MM.1S (cell line): ENCODE measurements at regions not wholly inside any gene's neighbourhood (a gene's known extent, or its start where the extent isn't known, plus 50 kb on each side); places are given as distances from the start of the nearest gene placed in this dataset.
"Not testable (repeated sequence)": the region's sequence is repeated elsewhere in the genome, so short reads cannot be mapped to it uniquely, and the experiment has no call there.

Experiments used
- DNase-seq: peaks from one replicate; pipeline ENCODE4 v3.0.0-alpha.2; 2015
- H2AFZ ChIP-seq: fragments of 300-600 bp; sonication (generic); 2 replicates; pipeline ENCODE4 v1.6.0; 2016; ENCODE audit warnings: antibody characterized with exemption, low read length
- H3F3A ChIP-seq: fragments of 300-600 bp; sonication (generic); 2 replicates; pipeline ENCODE4 v1.6.1; 2016; ENCODE audit warnings: mild to moderate bottlenecking, antibody characterized with exemption, low read length, moderate library complexity, mixed read lengths; ENCODE audit not compliant: insufficient read depth
- H3K27ac ChIP-seq: fragments of 300-600 bp; sonication (generic); 2 replicates; pipeline ENCODE4 v1.5.1; 2016; ENCODE audit warnings: mild to moderate bottlenecking, low read length
- H3K27me3 ChIP-seq: fragments of 300-600 bp; sonication (generic); replicated peaks from 2 replicates; pipeline ENCODE4 v1.6.0; 2016; ENCODE audit warnings: low read length; ENCODE audit not compliant: insufficient read depth
- H3K36me3 ChIP-seq: fragments of 300-600 bp; sonication (generic); replicated peaks from 2 replicates; pipeline ENCODE4 v1.6.1; 2016; ENCODE audit warnings: mild to moderate bottlenecking, low read length, mixed read lengths; ENCODE audit not compliant: insufficient read depth
- H3K4me1 ChIP-seq: fragments of 300-600 bp; sonication (generic); 2 replicates; pipeline ENCODE4 v1.6.1; 2016; ENCODE audit warnings: low read length, mixed read lengths
- H3K4me2 ChIP-seq: fragments of 300-600 bp; sonication (generic); 2 replicates; pipeline ENCODE4 v1.6.0; 2016; ENCODE audit warnings: low read depth, low read length
- H3K4me3 ChIP-seq: fragments of 300-600 bp; sonication (generic); 2 replicates; pipeline ENCODE4 v1.5.1; 2016; ENCODE audit warnings: low read length, mixed read lengths
- H3K79me2 ChIP-seq: fragments of 300-600 bp; sonication (generic); 2 replicates; pipeline ENCODE4 v1.6.1; 2016; ENCODE audit warnings: mixed run types, low read length, mixed read lengths
- H3K9ac ChIP-seq: fragments of 300-600 bp; sonication (generic); 2 replicates; pipeline ENCODE4 v1.6.1; 2016; ENCODE audit warnings: low read length, mixed read lengths
- H3K9me2 ChIP-seq: fragments of 300-600 bp; sonication (generic); replicated peaks from 2 replicates; pipeline ENCODE4 v1.6.1; 2016; ENCODE audit warnings: mild to moderate bottlenecking, low read length, mixed read lengths; ENCODE audit not compliant: insufficient read depth
- H3K9me3 ChIP-seq: fragments of 300-600 bp; sonication (generic); replicated peaks from 2 replicates; pipeline ENCODE4 v1.6.1; 2016; ENCODE audit warnings: mild to moderate bottlenecking, low read length, mixed read lengths; ENCODE audit not compliant: insufficient read depth
- H4K20me1 ChIP-seq: fragments of 300-600 bp; sonication (generic); 2 replicates; pipeline ENCODE4 v1.6.1; 2016; ENCODE audit warnings: mild to moderate bottlenecking, low read length, moderate library complexity, mixed read lengths; ENCODE audit not compliant: insufficient read depth
- EZH2 ChIP-seq: fragments of 300-600 bp; sonication (generic); optimal IDR thresholded peaks from 2 replicates; pipeline ENCODE3; 2017; ENCODE audit warnings: low read depth, mild to moderate bottlenecking, antibody characterized with exemption, low read length, mixed read lengths
- EZH2phosphoT487 ChIP-seq: fragments of 300-600 bp; sonication (generic); IDR thresholded peaks from 2 replicates; pipeline ENCODE4 v1.6.1; 2018; ENCODE audit warnings: antibody characterized with exemption, low read length
- TF ChIP-seq, protein P1 (sequence below): fragments of 300-600 bp; sonication (generic); IDR thresholded peaks from 2 replicates; pipeline ENCODE4 v1.5.1; 2016; ENCODE audit warnings: antibody characterized with exemption, low read length, mixed read lengths

DNA sequence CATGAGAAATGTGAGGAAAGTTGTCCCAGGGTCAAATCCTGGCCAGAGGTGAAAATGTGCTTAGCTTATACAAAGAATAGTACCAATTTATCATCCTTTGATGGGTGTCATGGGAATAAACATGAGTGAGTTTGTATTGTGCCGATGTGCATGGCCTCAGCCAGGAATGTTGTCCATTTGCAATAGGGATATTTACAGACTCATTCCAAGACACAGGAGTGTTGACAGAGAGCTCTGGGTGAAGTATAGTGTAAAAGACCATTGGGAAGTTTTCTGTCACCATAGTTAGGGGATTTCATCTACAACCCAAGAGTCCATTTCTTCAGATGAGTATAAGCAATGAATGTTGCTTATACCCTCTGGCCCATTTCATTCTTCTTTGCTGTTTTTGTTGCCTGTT is 160.1 kb downstream of the DMAC1 start:
- no peaks in the 10 kb centered on the region for H3F3A ChIP-seq
- H3K79me2 ChIP-seq: no peaks in the 10 kb centered on the region
- TF ChIP-seq, protein P1, sequence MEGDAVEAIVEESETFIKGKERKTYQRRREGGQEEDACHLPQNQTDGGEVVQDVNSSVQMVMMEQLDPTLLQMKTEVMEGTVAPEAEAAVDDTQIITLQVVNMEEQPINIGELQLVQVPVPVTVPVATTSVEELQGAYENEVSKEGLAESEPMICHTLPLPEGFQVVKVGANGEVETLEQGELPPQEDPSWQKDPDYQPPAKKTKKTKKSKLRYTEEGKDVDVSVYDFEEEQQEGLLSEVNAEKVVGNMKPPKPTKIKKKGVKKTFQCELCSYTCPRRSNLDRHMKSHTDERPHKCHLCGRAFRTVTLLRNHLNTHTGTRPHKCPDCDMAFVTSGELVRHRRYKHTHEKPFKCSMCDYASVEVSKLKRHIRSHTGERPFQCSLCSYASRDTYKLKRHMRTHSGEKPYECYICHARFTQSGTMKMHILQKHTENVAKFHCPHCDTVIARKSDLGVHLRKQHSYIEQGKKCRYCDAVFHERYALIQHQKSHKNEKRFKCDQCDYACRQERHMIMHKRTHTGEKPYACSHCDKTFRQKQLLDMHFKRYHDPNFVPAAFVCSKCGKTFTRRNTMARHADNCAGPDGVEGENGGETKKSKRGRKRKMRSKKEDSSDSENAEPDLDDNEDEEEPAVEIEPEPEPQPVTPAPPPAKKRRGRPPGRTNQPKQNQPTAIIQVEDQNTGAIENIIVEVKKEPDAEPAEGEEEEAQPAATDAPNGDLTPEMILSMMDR: no peak
- no peak for TF ChIP-seq EZH2phosphoT487
- TF ChIP-seq EZH2: no peak
- H3K27ac ChIP-seq: no peak overlapping the region
- no peaks in the 10 kb centered on the region for H4K20me1 ChIP-seq
- H3K36me3 ChIP-seq: no peaks in the 10 kb centered on the region
- H3K9ac ChIP-seq: no peak overlapping the region
- no peaks in the 10 kb centered on the region for H3K9me3 ChIP-seq
- H3K4me1 ChIP-seq: no peaks in the 10 kb centered on the region
- no peak overlapping the region for H3K4me3 ChIP-seq
- H2AFZ ChIP-seq: no peak overlapping the region
- H3K27me3 ChIP-seq: no peaks in the 10 kb centered on the region
- DNase-seq: no peak
- H3K9me2 ChIP-seq: no peaks in the 10 kb centered on the region
- no peak overlapping the region for H3K4me2 ChIP-seq

DNA sequence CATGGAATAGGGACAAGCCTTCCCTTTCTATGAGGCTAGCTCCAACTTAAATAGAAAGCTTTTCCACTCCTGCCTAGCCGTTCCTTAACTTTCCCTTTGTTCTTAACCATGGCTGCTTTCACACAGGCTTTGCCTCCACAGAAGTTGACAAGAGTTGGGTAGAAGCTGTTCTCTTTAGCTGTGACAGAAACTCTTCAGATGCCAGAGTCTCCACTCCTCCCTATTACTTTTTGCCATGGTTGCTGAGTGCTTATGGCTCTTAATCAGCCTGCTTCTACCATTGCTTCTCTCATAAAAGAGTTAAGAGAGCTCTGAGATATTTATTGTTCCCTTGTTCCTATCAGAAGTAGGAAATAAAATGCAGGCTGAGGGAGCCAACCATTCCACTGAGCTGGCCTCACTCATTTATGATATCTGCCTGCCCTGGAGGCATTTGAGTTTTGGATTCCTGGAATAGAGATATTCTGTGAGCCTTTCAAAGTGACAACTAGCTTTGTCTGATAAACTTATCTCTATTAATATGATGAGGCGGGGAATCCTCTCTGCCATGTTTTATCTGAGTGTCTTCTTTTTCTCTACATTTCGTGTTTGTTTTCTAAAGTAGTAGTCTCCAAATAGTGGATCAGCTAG is 162.6 kb downstream of the DMAC1 start:
- no peak for DNase-seq
- H3F3A ChIP-seq: no peaks in the 10 kb centered on the region
- no peaks in the 10 kb centered on the region for H3K4me1 ChIP-seq
- H3K27ac ChIP-seq: no peak overlapping the region
- no peak overlapping the region for H3K4me2 ChIP-seq
- no peaks in the 10 kb centered on the region for H3K36me3 ChIP-seq
- no peak overlapping the region for H2AFZ ChIP-seq
- no peaks in the 10 kb centered on the region for H3K79me2 ChIP-seq
- no peak overlapping the region for H3K9ac ChIP-seq
- H3K9me3 ChIP-seq: no peaks in the 10 kb centered on the region
- no peak overlapping the region for H3K4me3 ChIP-seq
- no peaks in the 10 kb centered on the region for H3K27me3 ChIP-seq
- H4K20me1 ChIP-seq: no peaks in the 10 kb centered on the region
- H3K9me2 ChIP-seq: no peaks in the 10 kb centered on the region
- TF ChIP-seq EZH2phosphoT487: no peak
- TF ChIP-seq EZH2: no peak
- TF ChIP-seq, protein P1: no peak

DNA sequence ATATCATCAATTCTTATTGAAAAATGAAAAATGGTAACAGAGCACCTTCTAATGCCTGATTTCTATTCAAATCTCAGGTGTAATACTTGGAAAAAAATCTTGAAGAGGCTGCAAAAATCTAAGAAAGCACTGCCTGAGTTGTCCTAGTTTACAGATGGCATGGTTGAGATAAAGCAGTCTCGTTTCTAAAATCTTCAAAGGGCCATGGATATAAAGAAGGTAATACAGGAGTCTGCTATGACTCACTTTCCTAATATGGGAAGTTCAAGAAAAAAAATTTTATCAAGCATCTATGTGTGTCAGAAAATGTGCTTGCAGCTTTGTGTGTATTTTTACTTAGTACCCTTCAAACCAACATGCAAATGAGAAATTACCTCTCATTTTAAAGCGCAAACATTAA is 163.3 kb downstream of the DMAC1 start:
- H3K36me3 ChIP-seq: no peaks in the 10 kb centered on the region
- H3K79me2 ChIP-seq: no peaks in the 10 kb centered on the region
- TF ChIP-seq EZH2phosphoT487: no peak
- TF ChIP-seq EZH2: no peak
- TF ChIP-seq, protein P1: no peak
- H3K4me1 ChIP-seq: no peaks in the 10 kb centered on the region
- no peak overlapping the region for H3K9ac ChIP-seq
- no peak overlapping the region for H3K4me3 ChIP-seq
- no peak overlapping the region for H3K4me2 ChIP-seq
- H3K27me3 ChIP-seq: no peaks in the 10 kb centered on the region
- H4K20me1 ChIP-seq: no peaks in the 10 kb centered on the region
- DNase-seq: no peak
- H3K9me2 ChIP-seq: no peaks in the 10 kb centered on the region
- H3K27ac ChIP-seq: no peak overlapping the region
- H3K9me3 ChIP-seq: no peaks in the 10 kb centered on the region
- no peaks in the 10 kb centered on the region for H3F3A ChIP-seq
- no peak overlapping the region for H2AFZ ChIP-seq

DNA sequence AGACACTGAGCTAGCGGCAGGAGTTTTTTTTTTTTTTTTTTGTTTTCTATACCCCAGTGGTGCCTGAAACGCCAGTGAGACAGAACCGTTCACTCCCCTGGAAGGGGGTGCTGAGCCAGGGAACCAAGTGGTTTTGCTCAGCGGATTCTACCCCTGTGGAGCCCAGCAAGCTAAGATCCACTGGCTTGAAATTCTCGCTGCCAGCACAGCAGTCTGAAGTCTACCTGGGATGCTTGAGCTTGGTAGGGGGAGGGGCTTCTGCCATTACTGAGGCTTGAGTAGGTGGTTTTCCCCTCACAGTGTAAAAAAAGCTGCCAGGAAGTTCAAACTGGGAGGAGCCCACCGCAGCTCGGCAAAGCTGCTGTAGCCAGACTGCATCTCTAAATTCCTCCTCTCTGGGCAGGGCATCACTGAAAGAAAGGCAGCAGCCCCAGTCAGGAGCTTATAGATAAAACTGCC is 173.0 kb downstream of the DMAC1 start:
- not testable (repeated sequence) for H3K9me2 ChIP-seq, H3F3A ChIP-seq, H2AFZ ChIP-seq, H3K27me3 ChIP-seq, H3K9me3 ChIP-seq, H3K9ac ChIP-seq, H4K20me1 ChIP-seq, H3K4me1 ChIP-seq, H3K4me3 ChIP-seq, H3K4me2 ChIP-seq, H3K27ac ChIP-seq, H3K79me2 ChIP-seq, H3K36me3 ChIP-seq
- DNase-seq: peak; percentile 78
